WI38 (cell line): ENCODE measurements at regions not wholly inside any gene's neighbourhood (a gene's known extent, or its start where the extent isn't known, plus 50 kb on each side); places are given as distances from the start of the nearest gene placed in this dataset.
"Not testable (repeated sequence)": the region's sequence is repeated elsewhere in the genome, so short reads cannot be mapped to it uniquely, and the experiment has no call there.

Experiments
- H3K4me3 ChIP-seq: 2 replicates; pipeline ENCODE4 v1.5.1; 2011; ENCODE audit warnings: low read depth, mild to moderate bottlenecking, control low read depth, low read length
- TF ChIP-seq, protein P1 (sequence below): IDR thresholded peaks from 2 replicates; pipeline ENCODE4 v1.5.1; 2012; ENCODE audit warnings: low read depth, mild to moderate bottlenecking, control low read depth, low read length

DNA sequence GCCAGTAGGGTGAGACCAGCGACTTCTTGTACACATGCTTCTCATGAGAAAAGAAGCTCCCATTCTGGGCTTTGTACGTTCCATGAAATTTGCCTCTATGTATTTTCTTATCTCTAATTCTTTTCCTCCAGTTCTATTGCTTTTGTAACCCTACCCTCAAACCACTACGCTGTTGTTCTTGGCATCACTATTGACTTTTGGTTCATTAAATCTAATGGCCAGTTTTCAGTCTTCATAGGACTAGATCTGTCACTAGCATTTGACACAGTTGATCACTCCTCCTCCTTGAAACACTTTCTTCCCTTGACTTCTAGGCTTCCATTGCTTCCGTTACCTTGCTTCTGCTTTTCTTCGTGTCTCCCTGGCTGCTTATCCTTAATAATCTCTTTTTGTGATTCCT, 121.7 kb upstream of the GOLGA6L4 start:
- TF ChIP-seq, protein P1, sequence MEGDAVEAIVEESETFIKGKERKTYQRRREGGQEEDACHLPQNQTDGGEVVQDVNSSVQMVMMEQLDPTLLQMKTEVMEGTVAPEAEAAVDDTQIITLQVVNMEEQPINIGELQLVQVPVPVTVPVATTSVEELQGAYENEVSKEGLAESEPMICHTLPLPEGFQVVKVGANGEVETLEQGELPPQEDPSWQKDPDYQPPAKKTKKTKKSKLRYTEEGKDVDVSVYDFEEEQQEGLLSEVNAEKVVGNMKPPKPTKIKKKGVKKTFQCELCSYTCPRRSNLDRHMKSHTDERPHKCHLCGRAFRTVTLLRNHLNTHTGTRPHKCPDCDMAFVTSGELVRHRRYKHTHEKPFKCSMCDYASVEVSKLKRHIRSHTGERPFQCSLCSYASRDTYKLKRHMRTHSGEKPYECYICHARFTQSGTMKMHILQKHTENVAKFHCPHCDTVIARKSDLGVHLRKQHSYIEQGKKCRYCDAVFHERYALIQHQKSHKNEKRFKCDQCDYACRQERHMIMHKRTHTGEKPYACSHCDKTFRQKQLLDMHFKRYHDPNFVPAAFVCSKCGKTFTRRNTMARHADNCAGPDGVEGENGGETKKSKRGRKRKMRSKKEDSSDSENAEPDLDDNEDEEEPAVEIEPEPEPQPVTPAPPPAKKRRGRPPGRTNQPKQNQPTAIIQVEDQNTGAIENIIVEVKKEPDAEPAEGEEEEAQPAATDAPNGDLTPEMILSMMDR = no peak
- H3K4me3 ChIP-seq = no peak overlapping the region

DNA sequence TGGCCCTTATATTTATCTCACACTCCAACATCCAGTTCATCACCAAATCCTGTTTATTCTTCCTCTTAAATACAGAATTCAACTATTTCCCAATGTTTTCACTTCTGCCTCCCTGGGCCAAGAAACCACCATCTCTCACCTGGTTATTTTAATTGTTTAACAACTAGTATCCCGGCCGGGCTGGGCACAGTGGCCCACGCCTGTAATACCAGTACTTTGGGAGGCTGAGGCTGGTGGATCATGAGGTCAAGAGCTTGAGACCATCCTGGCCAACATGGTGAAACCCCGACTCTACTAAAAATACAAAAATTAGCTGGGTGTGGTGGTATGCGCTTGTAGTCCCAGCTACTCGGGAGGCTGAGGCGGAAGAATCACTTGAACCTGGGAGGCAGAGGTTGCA, 120.9 kb upstream of the GOLGA6L4 start:
- H3K4me3 ChIP-seq = not testable (repeated sequence)

DNA sequence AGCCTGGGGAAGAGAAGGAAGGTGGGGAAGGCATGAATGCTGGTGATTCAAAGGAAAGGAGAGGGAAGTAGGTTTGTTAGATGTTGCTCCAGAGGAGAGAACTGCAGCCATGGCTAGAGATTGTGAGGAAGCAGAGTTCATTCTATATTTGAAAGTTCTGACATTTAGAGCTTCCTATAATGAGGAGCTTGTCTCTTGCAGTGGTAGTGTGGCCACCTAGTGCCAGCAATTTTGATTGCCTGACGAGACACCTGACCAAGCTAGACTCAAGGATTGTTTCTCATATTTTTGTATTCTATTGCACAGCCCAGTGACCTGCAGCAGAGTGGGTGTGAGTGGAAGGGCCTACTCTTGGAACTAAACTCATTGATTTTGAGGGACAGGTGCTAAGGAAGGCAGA, 116.2 kb upstream of the GOLGA6L4 start:
- H3K4me3 ChIP-seq = not testable (repeated sequence)

DNA sequence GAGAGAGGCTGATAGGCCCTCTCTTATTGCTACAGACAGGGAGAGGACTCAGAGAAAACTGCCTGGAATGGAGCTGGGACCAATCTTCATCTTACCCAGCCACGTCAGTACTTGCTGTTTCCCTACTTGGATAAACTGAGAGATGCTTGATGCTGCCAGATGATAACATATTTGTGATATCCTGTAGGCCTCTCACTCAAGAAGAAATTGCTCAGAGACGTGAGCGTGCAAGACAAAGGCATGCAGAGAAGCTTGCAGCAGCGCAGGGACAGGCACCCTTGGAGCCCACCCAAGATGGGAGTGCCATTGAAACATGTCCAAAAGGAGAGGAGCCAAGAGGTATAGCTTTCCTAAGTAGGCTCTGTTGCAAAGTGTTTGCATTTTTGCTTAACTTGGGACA, 114.7 kb upstream of the GOLGA6L4 start:
- H3K4me3 ChIP-seq = not testable (repeated sequence)

DNA sequence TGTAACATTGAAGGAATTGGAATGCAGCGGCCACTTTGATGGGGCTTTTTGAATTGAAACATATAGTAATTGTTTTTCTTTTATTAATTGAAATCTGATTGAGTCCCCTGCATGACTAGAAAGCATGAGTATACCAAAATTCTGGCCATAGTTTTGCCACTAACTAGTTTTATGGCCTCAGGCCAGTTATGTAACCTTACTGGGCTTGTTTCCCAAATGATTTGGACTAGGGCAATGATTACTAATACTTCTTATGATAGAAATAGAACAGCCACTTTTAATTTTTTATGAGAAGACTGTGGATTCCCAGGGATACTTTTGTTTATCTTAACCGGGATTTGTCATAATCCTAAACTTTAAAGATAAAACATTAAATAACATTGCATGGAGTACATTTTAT, 106.9 kb upstream of the GOLGA6L4 start:
- not testable (repeated sequence) for H3K4me3 ChIP-seq

DNA sequence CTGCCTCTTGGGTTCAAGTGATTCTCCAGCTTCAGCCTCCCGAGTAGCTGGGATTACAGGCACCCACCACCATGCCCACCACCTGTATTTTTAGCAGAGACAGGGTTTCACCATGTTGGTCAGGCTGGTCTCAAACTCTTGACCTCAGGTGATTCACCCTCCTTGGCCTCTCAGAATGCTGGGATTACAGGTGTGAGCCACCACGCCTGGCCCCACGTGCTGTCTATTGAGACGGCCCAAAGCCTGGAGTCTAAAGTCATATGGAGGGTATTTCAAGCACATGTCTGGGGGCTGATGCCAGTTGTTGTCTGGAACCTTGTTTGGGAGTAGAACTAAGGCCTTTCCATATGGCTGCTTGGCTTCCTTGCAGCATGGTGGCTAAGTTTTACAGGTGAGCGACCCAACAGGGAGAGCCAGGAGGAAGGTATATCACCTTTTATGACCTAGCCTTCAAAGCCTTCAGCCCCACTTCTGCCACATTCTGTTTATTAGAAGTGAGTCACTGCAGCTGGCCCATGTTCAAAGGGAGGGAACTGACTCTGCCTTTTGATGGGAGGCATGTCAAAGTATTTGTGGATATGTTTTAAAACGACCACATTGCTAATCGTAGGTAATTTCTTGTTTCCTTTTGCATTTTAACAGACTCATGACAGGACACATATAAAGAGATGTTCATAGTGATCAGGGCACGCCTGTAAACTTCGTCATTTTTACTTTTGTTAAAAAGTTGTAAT, 105.3 kb upstream of the GOLGA6L4 start:
- H3K4me3 ChIP-seq = not testable (repeated sequence)

DNA sequence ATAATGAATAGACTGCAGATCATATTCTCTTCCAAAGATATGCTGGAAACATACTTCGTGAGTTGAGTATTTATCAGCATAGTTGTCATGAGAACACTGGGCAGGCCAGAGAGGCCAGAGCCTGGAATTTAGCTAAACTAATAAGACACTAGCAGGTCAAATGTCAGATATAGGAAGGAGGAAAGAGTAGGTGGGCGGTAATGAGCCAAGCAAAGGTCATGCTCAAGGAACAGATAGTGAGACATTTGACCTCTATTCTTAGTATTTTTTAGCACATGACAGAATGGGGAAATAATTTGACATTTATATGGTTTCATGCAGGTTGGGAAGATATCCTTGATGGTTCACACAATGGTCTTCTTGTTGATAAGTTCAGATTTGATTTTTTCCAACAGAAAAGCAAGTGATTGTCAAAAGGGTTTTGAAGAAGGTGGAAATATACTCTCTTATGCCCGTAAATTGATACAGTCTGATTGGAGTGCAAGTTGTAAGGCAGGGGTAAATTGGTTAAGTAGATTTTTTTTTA, 99.6 kb upstream of the GOLGA6L4 start:
- H3K4me3 ChIP-seq = not testable (repeated sequence)

DNA sequence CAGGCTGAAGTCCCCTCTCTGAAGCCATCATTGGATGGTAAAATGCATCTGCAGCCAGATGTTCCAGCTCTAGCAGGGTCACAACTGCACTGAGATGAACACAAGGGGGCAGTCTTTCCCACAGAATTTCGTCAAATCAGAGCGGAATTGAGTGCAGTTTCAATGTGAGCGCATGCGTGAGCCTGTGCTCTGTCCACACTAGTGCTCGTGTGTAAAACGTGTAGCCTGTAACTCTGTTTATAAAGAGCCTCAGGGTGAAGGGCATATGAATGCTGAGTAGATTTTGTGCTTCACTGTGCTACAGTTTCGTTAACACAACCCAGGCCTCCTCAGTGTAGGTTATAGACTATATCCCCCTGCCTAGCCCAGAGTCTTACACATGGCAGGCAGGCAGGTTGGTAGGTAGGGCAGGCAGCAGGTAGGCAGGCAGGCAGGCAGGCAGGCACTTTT, 92.7 kb upstream of the GOLGA6L4 start:
- TF ChIP-seq, protein P1 = peak; percentile 76
- no peak overlapping the region for H3K4me3 ChIP-seq

DNA sequence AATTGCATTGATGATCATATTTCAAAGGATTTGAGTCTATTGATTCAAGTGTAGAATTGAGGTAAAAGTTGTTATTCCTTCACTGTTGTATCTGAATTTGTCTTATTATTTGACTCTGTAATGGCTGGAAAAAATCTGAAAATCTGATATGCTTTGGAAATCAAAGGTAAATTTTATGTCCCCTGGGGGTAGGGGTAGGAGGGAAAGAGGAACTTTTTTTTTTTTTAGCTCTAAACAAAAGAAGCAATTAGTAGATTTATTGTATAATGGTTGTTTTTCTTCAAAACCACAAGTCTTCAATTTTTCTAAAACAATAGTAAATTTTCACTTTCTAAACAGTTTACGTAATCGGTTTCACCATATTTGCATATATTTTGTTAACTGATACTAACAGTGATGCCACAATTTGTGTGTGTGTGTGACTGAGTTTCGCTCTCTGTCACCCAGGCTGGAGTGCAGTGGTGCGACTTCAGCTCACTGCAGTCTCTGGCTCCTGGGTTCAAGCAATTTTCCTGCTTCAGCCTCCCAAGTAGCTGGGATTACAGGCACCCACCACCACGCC, 91.7 kb upstream of the GOLGA6L4 start:
- no peak overlapping the region for H3K4me3 ChIP-seq
- TF ChIP-seq, protein P1 = no peak

DNA sequence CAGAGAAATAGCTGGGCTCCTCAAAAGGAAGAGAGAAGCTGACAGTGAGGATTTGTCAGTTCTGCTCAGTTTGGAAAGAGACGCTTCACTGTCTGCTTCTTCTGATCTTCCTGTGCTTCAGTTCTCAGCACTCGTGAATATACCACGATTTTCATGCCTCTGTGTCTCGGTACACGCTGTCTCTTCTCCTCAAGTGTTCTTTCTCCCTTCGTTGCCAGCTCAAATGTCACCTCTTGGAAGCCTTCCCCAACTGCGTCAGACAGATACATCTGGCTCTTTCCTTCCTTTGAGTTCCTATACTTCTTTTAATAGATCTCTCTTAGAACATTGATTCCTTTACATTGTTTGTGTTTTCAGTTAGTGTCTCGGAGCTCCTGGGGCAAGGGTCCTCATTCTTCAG, 90.6 kb upstream of the GOLGA6L4 start:
- H3K4me3 ChIP-seq = not testable (repeated sequence)

DNA sequence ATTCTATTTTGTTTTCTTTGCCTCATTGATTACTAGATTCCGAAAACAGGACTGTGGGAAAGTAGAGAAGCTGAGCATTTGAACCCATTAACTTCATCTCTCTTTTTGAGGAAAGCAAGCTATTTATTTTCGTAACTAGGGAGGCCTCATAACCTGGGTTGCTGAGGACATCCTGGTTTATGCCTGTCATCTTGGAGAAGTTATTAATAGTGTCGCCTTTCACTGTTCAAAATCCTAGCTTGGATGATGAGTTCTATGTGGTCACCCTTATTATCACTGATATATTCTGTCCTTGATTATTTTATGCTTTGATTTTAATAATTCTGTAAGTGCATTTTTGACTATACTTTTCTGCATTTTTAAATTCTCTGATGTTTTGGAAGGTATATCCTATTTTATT, 89.3 kb upstream of the GOLGA6L4 start:
- H3K4me3 ChIP-seq = not testable (repeated sequence)

DNA sequence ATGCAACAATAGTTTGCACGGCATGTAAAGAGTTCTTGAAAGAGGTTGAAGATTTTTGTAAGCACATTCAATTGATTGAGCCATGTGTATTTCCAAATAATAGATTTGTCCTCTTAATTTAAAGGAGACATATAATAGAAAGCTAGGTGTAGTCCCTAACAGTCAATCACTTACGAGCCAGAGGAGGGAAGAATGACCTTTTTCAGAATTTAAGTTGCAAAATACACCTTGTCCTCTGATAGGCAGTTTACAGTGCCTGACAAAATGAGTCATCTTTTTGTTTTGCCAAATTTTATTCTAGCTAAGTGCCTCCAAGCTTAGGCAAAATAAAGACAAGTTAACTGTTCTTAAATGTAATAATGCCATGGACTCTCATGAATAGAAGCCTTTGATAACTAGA, 88.3 kb upstream of the GOLGA6L4 start:
- not testable (repeated sequence) for H3K4me3 ChIP-seq
